MCF 10A (cell line): ENCODE measurements at regions not wholly inside any gene's neighbourhood (a gene's known extent, or its start where the extent isn't known, plus 50 kb on each side); places are given as distances from the start of the nearest gene placed in this dataset.

Experiments
- BruUV-seq: library from RNA; stranded (reverse); fragments of 400-500 nt; replicated peaks from 2 replicates; lab custom pipeline; 2021; lab: Mats Ljungman, UMichigan
- CTCF ChIA-PET: fragments of 300-600 bp; sonication (Branson Sonifier 250); formaldehyde crosslinking; extraction: SDS; loops from one replicate; lab custom pipeline; 2021; ENCODE audit warnings: antibody characterized with exemption, inconsistent platforms; lab: Yijun Ruan, JAX
- POLR2A ChIA-PET: fragments of 300-600, 350-650 bp; sonication (Branson Sonifier 250); formaldehyde crosslinking; extraction: SDS; loops from one replicate; lab custom pipeline; 2020; ENCODE audit warnings: antibody characterized with exemption, inconsistent platforms; lab: Yijun Ruan, JAX
- DNase-seq: peaks from one replicate; pipeline ENCODE4 v3.0.0-alpha.2; 2018; ENCODE audit not compliant: unreplicated experiment
- H3K27ac Mint-ChIP-seq: one replicate; pipeline ENCODE4 v1.8.0; 2022; ENCODE audit warnings: mild to moderate bottlenecking, low read depth, mixed read lengths; ENCODE audit not compliant: unreplicated experiment
- H3K27me3 Mint-ChIP-seq: one replicate; pipeline ENCODE4 v1.8.0; 2022; ENCODE audit warnings: mixed read lengths; ENCODE audit not compliant: insufficient read depth, unreplicated experiment
- H3K36me3 Mint-ChIP-seq: one replicate; pipeline ENCODE4 v1.8.0; 2022; ENCODE audit warnings: mild to moderate bottlenecking, moderate library complexity, mixed read lengths; ENCODE audit not compliant: insufficient read depth, unreplicated experiment
- H3K4me1 Mint-ChIP-seq: one replicate; pipeline ENCODE4 v1.8.0; 2022; ENCODE audit warnings: mixed read lengths; ENCODE audit not compliant: insufficient read depth, unreplicated experiment
- H3K4me3 Mint-ChIP-seq: one replicate; pipeline ENCODE4 v1.8.0; 2022; ENCODE audit warnings: mild to moderate bottlenecking, moderate library complexity, mixed read lengths; ENCODE audit not compliant: unreplicated experiment
- H3K9me3 Mint-ChIP-seq: one replicate; pipeline ENCODE4 v1.8.0; 2022; ENCODE audit warnings: mixed read lengths; ENCODE audit not compliant: unreplicated experiment
- intact Hi-C: fragments of 100-400 bp; cut with micrococcal nuclease; formaldehyde crosslinking; loops from 2 replicates; pipeline ENCODE4 v1.14.1; 2022
- TF ChIP-seq, protein P1 (sequence below): fragments of 200-600 bp; IDR thresholded peaks from one replicate; pipeline ENCODE4 v1.8.0; 2022; ENCODE audit warnings: antibody characterized with exemption, mild to moderate bottlenecking; ENCODE audit not compliant: unreplicated experiment

DNA sequence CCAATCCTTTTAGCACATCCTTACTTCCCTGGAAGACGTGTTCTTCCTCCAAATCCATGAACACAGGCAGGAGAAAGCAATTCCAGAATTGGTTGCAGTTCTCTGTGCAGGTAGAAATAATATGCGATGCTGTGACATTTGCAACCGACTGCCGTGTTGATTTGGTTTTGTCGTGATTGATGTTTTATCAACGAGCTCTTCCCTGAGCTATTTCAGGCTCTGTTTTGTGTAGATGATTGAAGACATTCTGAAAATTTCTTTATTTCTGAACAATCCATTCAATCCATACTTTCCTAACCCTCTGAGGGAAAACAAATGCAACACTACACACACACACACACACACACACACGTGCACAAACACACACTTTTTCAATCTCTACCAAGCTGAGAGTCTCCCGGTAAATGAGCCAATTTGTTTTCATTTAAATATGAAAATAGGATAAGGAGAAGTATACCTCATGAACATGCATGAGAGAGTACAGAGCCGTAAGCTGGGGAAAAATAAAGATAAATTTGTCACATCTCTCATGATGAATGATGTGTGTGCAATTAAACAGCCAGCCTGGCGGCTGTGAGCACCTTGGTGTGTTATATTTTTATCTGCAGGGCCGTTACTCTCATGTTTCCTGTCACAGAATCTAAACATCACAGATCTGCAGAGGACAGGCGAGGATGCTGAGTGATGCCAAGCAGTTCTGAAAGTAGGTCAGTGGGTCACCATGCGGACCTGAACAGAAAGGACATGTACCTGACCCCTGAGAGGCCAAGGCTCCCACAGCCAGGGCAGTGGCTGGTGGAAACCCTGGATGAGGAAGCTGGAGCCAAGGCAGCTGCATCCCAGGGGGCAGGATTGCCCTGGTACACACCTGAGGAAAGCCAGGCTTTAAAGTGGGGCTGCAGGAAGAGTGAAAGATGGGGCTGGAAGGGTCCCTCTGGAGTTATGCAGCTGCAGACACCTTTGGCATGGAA lies 64.8 kb downstream of the PDCL3 start:
- DNase-seq = no peak
- intact Hi-C loops = no loop called here
- Mint-ChIP-seq H3K4me1 (no peaks in the 10 kb centered on the region), H3K36me3 (no peaks in the 10 kb centered on the region), H3K27ac (no peak overlapping the region), H3K27me3 (peaks cover 39% of the 10 kb centered on the region), H3K4me3 (no peak overlapping the region), H3K9me3 (no peaks in the 10 kb centered on the region)
- ChIA-PET POLR2A (no interaction called here), CTCF (interaction anchor here (0.6 to 1.4 kb wide), 4 partner anchors 15 to 346 kb away, joined by 3 to 4 read pairs (median 3); no protein-coding TSS in a partner anchor)
- no TSS peak for BruUV-seq
- TF ChIP-seq, protein P1, sequence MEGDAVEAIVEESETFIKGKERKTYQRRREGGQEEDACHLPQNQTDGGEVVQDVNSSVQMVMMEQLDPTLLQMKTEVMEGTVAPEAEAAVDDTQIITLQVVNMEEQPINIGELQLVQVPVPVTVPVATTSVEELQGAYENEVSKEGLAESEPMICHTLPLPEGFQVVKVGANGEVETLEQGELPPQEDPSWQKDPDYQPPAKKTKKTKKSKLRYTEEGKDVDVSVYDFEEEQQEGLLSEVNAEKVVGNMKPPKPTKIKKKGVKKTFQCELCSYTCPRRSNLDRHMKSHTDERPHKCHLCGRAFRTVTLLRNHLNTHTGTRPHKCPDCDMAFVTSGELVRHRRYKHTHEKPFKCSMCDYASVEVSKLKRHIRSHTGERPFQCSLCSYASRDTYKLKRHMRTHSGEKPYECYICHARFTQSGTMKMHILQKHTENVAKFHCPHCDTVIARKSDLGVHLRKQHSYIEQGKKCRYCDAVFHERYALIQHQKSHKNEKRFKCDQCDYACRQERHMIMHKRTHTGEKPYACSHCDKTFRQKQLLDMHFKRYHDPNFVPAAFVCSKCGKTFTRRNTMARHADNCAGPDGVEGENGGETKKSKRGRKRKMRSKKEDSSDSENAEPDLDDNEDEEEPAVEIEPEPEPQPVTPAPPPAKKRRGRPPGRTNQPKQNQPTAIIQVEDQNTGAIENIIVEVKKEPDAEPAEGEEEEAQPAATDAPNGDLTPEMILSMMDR = no peak

DNA sequence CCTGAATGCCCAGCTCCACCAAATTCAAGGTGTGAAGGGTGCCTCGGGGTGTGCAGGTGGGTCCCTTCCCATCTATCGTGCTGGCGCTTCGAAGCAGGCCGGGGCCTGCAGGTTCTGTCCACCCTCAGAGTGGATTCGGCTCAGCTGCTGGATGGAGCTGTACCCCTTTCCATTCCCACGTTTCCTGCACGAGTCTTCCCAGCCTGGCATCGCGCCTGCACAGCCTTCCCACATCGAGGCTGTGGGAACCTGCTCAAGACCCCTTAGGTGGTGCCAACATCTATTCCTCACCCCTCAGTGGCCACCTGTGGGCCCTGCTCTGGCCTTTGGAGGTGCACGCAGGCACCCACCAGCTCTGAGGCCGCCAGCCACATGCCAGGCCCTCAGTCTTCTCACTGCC lies 65.7 kb downstream of the PDCL3 start:
- no peaks in the 10 kb centered on the region for H3K36me3 Mint-ChIP-seq
- no peak for DNase-seq
- no TSS peak for BruUV-seq
- H3K4me1 Mint-ChIP-seq = no peaks in the 10 kb centered on the region
- intact Hi-C loops = no loop called here
- peaks cover 39% of the 10 kb centered on the region for H3K27me3 Mint-ChIP-seq
- ChIA-PET CTCF (interaction anchor here (0.6 kb wide), 1 partner anchor 345 kb away, joined by 3 read pairs; no protein-coding TSS in a partner anchor), POLR2A (no interaction called here)
- TF ChIP-seq, protein P1 = no peak
- no peak overlapping the region for H3K27ac Mint-ChIP-seq
- H3K9me3 Mint-ChIP-seq = no peaks in the 10 kb centered on the region
- no peak overlapping the region for H3K4me3 Mint-ChIP-seq

DNA sequence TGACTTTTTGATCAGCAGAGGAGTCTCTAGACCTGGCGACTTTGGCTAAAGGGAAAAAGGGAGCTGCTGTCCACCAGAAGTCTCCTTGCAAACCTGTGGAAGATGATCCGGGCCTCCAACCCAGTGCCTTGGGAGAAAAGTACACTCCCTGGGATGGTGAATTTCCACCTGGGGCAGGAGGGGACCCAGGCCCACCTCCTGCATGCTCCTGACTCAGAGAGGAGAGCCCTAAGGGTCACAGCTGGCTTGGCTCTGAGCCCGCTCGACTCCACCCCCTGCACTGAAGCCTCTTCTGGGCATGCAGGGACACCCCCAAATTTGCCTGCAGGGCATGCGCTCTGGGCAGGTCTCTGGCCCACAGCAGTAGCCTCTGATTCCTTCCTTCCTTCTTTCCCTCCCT lies 66.5 kb downstream of the PDCL3 start:
- Mint-ChIP-seq H3K36me3 (no peaks in the 10 kb centered on the region), H3K27ac (no peak overlapping the region), H3K9me3 (no peaks in the 10 kb centered on the region), H3K4me1 (no peaks in the 10 kb centered on the region), H3K27me3 (peaks cover 39% of the 10 kb centered on the region), H3K4me3 (no peak overlapping the region)
- ChIA-PET CTCF (interaction anchor here (1.2 kb wide), 1 partner anchor 9 kb away, joined by 3 read pairs; no protein-coding TSS in a partner anchor), POLR2A (interaction anchor here (0.6 kb wide), 1 partner anchor 343 kb away, joined by 3 read pairs; no protein-coding TSS in a partner anchor)
- DNase-seq = no peak
- TF ChIP-seq, protein P1 = no peak
- BruUV-seq = no TSS peak
- intact Hi-C loops = no loop called here

DNA sequence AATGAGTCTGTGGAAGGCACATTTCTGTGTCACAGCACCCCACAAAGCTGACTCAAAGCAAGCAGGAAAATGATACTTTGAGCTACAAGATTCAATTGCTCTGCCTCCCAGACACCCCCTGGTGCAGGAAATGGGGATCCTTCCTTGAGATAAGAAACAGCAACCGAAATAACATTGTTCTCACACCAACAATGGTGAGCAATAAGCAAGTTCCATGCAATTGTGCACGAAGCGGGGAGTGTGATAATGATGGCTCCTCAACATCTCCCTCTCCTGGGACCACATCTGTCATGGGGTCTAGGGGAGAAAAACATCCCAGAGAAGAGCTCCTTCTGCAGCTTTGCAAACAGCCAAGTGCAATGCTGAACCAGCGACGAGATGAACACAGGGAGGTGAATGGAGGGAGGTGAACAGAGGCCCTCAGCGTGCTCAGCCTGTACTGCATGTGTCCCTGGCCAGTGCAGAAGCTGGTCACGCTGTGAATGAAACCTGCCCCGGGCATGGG lies 67.7 kb downstream of the PDCL3 start:
- Mint-ChIP-seq H3K27ac (no peak overlapping the region), H3K4me1 (no peaks in the 10 kb centered on the region), H3K4me3 (no peak overlapping the region), H3K9me3 (no peaks in the 10 kb centered on the region), H3K36me3 (no peaks in the 10 kb centered on the region), H3K27me3 (peaks cover 39% of the 10 kb centered on the region)
- ChIA-PET POLR2A (interaction anchor here (0.7 kb wide), 1 partner anchor 19 kb away, joined by 3 read pairs; no protein-coding TSS in a partner anchor), CTCF (interaction anchor here (2.4 kb wide), 1 partner anchor 355 kb away, joined by 9 read pairs; no protein-coding TSS in a partner anchor)
- no TSS peak for BruUV-seq
- intact Hi-C loops = no loop called here
- no peak for DNase-seq
- TF ChIP-seq, protein P1 = no peak
